ENCODE measurements at regions not wholly inside any gene's neighbourhood (a gene's known extent, or its start where the extent isn't known, plus 50 kb on each side); places are given as distances from the start of the nearest gene placed in this dataset.

DNA sequence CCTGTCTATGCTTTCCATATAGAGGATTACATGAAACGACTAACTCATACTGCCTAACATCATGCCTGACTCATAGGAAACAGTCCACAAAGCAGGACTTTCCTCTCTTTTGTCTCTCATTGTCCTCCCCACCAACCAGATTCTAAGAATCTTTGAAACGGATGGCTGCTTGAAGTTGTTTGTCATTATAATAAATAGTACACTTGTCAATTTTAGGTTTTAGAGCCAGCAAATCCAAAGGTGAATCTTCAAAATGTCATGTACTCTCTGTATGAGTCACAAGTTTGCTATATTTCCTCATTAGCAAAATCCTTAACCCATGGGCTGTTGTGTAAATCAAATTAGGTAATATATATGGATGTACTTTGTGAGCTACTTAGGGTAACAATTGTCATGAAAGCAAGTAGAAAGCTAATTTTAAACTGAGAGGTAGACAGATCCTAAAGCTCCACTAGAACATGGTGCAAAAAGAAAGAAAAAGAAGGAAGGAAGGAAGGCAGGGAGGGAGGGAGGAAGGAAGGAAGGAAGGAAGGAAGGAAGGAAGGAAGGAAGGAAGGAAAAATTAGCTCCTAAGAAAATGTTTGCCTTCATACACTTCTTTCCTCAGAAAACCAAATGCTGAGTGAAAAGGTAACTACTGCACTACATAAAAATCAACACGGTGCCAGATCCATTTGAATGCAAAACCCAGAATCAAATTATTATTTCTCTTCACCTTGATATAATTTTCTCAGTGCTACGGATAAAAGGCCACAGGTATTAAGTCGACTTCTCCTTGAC, 129.5 kb upstream of the PRMT6 start:
- Histone ChIP-seq H2BK15ac (ENCODE audit: low read depth, low read length) (no peak overlapping the region), H4K5ac (ENCODE audit: insufficient read length, low read depth, low read length) (no peak overlapping the region), H3K79me2 (ENCODE audit: insufficient read depth, low read length) (no peaks in the 10 kb centered on the region), H3K79me1 (ENCODE audit: insufficient read depth, low read depth, low read length, poor library complexity, severe bottlenecking) (no peaks in the 10 kb centered on the region), H3K23me2 (ENCODE audit: insufficient read length, low read depth, low read length, poor library complexity, severe bottlenecking) (no peaks in the 10 kb centered on the region), H3K9me3 (ENCODE audit: control insufficient read depth, low read depth, low read length) (no peaks in the 10 kb centered on the region), H3K9ac (ENCODE audit: extremely low read depth, insufficient read length, low read length) (no peak overlapping the region), H3K18ac (ENCODE audit: insufficient read length, low read depth, low read length) (no peak overlapping the region), H3K27ac (ENCODE audit: insufficient read length, low read depth, low read length) (no peak overlapping the region), H3K27me3 (ENCODE audit: insufficient read depth, low read length) (no peaks in the 10 kb centered on the region), H3T11ph (ENCODE audit: low read length) (no peak overlapping the region), H4K8ac (replicated peaks; ENCODE audit: insufficient read length, low read depth, low read length) (no peak overlapping the region), H2BK120ac (ENCODE audit: low read depth, low read length, poor library complexity, severe bottlenecking) (no peak overlapping the region), H2AFZ (ENCODE audit: low read length) (no peak overlapping the region), H3K4me1 (ENCODE audit: insufficient read depth, low read length) (no peaks in the 10 kb centered on the region; the same call in 1 of the 2 replicates), H2BK5ac (ENCODE audit: insufficient read length, low read length) (no peak overlapping the region), H2BK20ac (ENCODE audit: low read depth, low read length, poor library complexity, severe bottlenecking) (no peak overlapping the region), H3K56ac (ENCODE audit: insufficient read length, low read depth, low read length) (no peak overlapping the region), H3K23ac (ENCODE audit: insufficient read length, low read depth, low read length) (no peak overlapping the region), H3K4me2 (ENCODE audit: insufficient read depth, insufficient read length, low read length) (no peak overlapping the region), H4K20me1 (ENCODE audit: control insufficient read depth, insufficient read depth, insufficient read length) (no peaks in the 10 kb centered on the region), H4K91ac (ENCODE audit: insufficient read length, low read depth, low read length) (no peak overlapping the region), H3K14ac (ENCODE audit: insufficient read depth, low read length) (no peak overlapping the region), H2AK5ac (ENCODE audit: insufficient read length, low read length) (no peak overlapping the region), H2BK12ac (ENCODE audit: insufficient read length, low read depth, low read length) (no peak overlapping the region), H3K4ac (ENCODE audit: low read depth, low read length) (no peak overlapping the region)
- whole genome bisulfite sequencing (ENCODE audit: extremely low coverage, insufficient read length, low lambda C conversion rate) = no CpG with 5 or more reads among the region's 5 CpGs
- no peak for DNase-seq
- TF ChIP-seq, protein P1, sequence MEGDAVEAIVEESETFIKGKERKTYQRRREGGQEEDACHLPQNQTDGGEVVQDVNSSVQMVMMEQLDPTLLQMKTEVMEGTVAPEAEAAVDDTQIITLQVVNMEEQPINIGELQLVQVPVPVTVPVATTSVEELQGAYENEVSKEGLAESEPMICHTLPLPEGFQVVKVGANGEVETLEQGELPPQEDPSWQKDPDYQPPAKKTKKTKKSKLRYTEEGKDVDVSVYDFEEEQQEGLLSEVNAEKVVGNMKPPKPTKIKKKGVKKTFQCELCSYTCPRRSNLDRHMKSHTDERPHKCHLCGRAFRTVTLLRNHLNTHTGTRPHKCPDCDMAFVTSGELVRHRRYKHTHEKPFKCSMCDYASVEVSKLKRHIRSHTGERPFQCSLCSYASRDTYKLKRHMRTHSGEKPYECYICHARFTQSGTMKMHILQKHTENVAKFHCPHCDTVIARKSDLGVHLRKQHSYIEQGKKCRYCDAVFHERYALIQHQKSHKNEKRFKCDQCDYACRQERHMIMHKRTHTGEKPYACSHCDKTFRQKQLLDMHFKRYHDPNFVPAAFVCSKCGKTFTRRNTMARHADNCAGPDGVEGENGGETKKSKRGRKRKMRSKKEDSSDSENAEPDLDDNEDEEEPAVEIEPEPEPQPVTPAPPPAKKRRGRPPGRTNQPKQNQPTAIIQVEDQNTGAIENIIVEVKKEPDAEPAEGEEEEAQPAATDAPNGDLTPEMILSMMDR (conservative IDR thresholded peaks at IDR 0.05) = no peak
- Mint-ChIP-seq H3K9me3 (peaks cover 2% of the 10 kb centered on the region in 2 experiments; a peak in 1 of 5 replicates), H3K4me1 (peaks cover 6 to 7% of the 10 kb centered on the region in 2 experiments), H3K27ac (no peak overlapping the region), H3K27me3 (ENCODE audit: low read depth) (no peaks in the 10 kb centered on the region), H3K4me3 (no peak overlapping the region), H3K36me3 (ENCODE audit: insufficient read depth in 1 of 3, low read depth in 3 of 3) (peaks cover 0 to 3% (median 0%) of the 10 kb centered on the region in 3 experiments; a peak in 1 of 7 replicates)

Measured in H9 (cell line).